HCEC 1CT (cell line): ENCODE measurements at regions not wholly inside any gene's neighbourhood (a gene's known extent, or its start where the extent isn't known, plus 50 kb on each side); places are given as distances from the start of the nearest gene placed in this dataset.

Experiments
- DNase-seq: peaks from one replicate; pipeline ENCODE4 v3.0.0-alpha.2; 2017

GRCh38 chr2:58667137-58667774 is 426.1 kb upstream of the FANCL start:
- DNase-seq = peak; percentile 18

- DNase-seq = no peak
These were observed 425.3 kb upstream of the FANCL start for GRCh38 chr2:58666323-58666970.

GRCh38 chr2:58665154-58665553 is 424.0 kb upstream of the FANCL start:
- no peak for DNase-seq

GRCh38 chr2:58664523-58665151 is 423.5 kb upstream of the FANCL start:
- no peak for DNase-seq

- no peak for DNase-seq
These were observed 418.9 kb upstream of the FANCL start for GRCh38 chr2:58660046-58660445.

- no peak for DNase-seq
These were observed 414.0 kb upstream of the FANCL start for GRCh38 chr2:58655152-58655551.

- no peak for DNase-seq
These were observed 410.8 kb upstream of the FANCL start for GRCh38 chr2:58651930-58652329.

GRCh38 chr2:58650781-58651180 is 409.7 kb upstream of the FANCL start:
- DNase-seq = no peak

- no peak for DNase-seq
These were observed 408.6 kb upstream of the FANCL start for GRCh38 chr2:58649756-58650155.

- no peak for DNase-seq
These were observed 403.9 kb upstream of the FANCL start for GRCh38 chr2:58645017-58645416.

- DNase-seq = no peak
These were observed 403.3 kb upstream of the FANCL start for GRCh38 chr2:58644451-58644850.

GRCh38 chr2:58641001-58641400 is 399.9 kb upstream of the FANCL start:
- DNase-seq = no peak

GRCh38 chr2:58640042-58640441 is 398.9 kb upstream of the FANCL start:
- no peak for DNase-seq

GRCh38 chr2:58638256-58638805 is 397.2 kb upstream of the FANCL start:
- DNase-seq = no peak

GRCh38 chr2:58636872-58637271 is 395.7 kb upstream of the FANCL start:
- DNase-seq = no peak

- DNase-seq = no peak
These were observed 394.8 kb upstream of the FANCL start for GRCh38 chr2:58635801-58636375.

- DNase-seq = no peak
These were observed 393.7 kb upstream of the FANCL start for GRCh38 chr2:58634653-58635370.

GRCh38 chr2:58633613-58634365 is 392.7 kb upstream of the FANCL start:
- DNase-seq = peak; percentile 58

GRCh38 chr2:58631986-58632385 is 390.9 kb upstream of the FANCL start:
- no peak for DNase-seq

- no peak for DNase-seq
These were observed 388.5 kb upstream of the FANCL start for GRCh38 chr2:58629545-58630119.

- DNase-seq = no peak
These were observed 379.8 kb upstream of the FANCL start for GRCh38 chr2:58620896-58621295.

- DNase-seq = peak; percentile 78
These were observed 379.0 kb upstream of the FANCL start for GRCh38 chr2:58620093-58620492.
